T-helper 1 cell treated with Interleukin-12 subunit alpha and Interleukin-12 subunit beta and Interleukin-4 antibody, amounts not matched to agents 30 μg/mL and 1 μg/mL, for 36 hours (primary cell): ENCODE measurements at regions not wholly inside any gene's neighbourhood (a gene's known extent, or its start where the extent isn't known, plus 50 kb on each side); places are given as distances from the start of the nearest gene placed in this dataset.

ENCODE experiments used
- H3K27ac Mint-ChIP-seq: one replicate; pipeline ENCODE4 v1.8.0; 2021; ENCODE audit warnings: mild to moderate bottlenecking, mixed read lengths
- H3K27me3 Mint-ChIP-seq: one replicate; pipeline ENCODE4 v1.8.0; 2021; ENCODE audit warnings: low read depth, mixed read lengths
- H3K36me3 Mint-ChIP-seq: one replicate; pipeline ENCODE4 v1.8.0; 2021; ENCODE audit warnings: low read depth, mixed read lengths
- H3K4me1 Mint-ChIP-seq: one replicate; pipeline ENCODE4 v1.8.0; 2021; ENCODE audit warnings: low read depth, mixed read lengths
- H3K4me3 Mint-ChIP-seq: one replicate; pipeline ENCODE4 v1.8.0; 2021; ENCODE audit warnings: mild to moderate bottlenecking, moderate library complexity, mixed read lengths
- H3K9me3 Mint-ChIP-seq: one replicate; pipeline ENCODE4 v1.8.0; 2021; ENCODE audit warnings: mixed read lengths

- Mint-ChIP-seq H3K27me3 (no peaks in the 10 kb centered on the region), H3K27ac (no peak overlapping the region), H3K9me3 (peaks cover 49% of the 10 kb centered on the region), H3K4me1 (no peaks in the 10 kb centered on the region), H3K36me3 (no peaks in the 10 kb centered on the region), H3K4me3 (no peak overlapping the region)
Observed at GRCh38 chr21:19700476-19700875, 1296.9 kb upstream of the TMPRSS15 start.

- no peaks in the 10 kb centered on the region for H3K36me3 Mint-ChIP-seq
- peaks cover 52% of the 10 kb centered on the region for H3K9me3 Mint-ChIP-seq
- H3K27me3 Mint-ChIP-seq, result no peaks in the 10 kb centered on the region
- no peak overlapping the region for H3K4me3 Mint-ChIP-seq
- no peak overlapping the region for H3K27ac Mint-ChIP-seq
- no peaks in the 10 kb centered on the region for H3K4me1 Mint-ChIP-seq
Observed at GRCh38 chr21:19702726-19703125, 1295.5 kb upstream of the NCAM2 start.

GRCh38 chr21:19704832-19705231, 1293.4 kb upstream of the NCAM2 start:
- Mint-ChIP-seq H3K36me3 (no peaks in the 10 kb centered on the region), H3K9me3 (peaks cover 46% of the 10 kb centered on the region), H3K4me1 (no peaks in the 10 kb centered on the region), H3K27me3 (no peaks in the 10 kb centered on the region), H3K4me3 (no peak overlapping the region), H3K27ac (no peak overlapping the region)

GRCh38 chr21:19712441-19712840, 1285.8 kb upstream of the NCAM2 start:
- H3K4me1 Mint-ChIP-seq, result no peaks in the 10 kb centered on the region
- peaks cover 35% of the 10 kb centered on the region for H3K9me3 Mint-ChIP-seq

GRCh38 chr21:19713313-19713712, 1284.9 kb upstream of the NCAM2 start:
- Mint-ChIP-seq H3K4me3 (no peak overlapping the region), H3K36me3 (no peaks in the 10 kb centered on the region)

More at GRCh38 chr21:19712441-19712840, 1285.8 kb upstream of the NCAM2 start:
- no peaks in the 10 kb centered on the region for H3K36me3 Mint-ChIP-seq
- no peak overlapping the region for H3K4me3 Mint-ChIP-seq
- H3K27me3 Mint-ChIP-seq, result no peaks in the 10 kb centered on the region
- H3K27ac Mint-ChIP-seq, result no peak overlapping the region

GRCh38 chr21:19724081-19724480, 1274.1 kb upstream of the NCAM2 start:
- H3K27me3 Mint-ChIP-seq, result no peaks in the 10 kb centered on the region
- no peak overlapping the region for H3K27ac Mint-ChIP-seq
- H3K4me3 Mint-ChIP-seq, result no peak overlapping the region
- H3K9me3 Mint-ChIP-seq, result peaks cover 25% of the 10 kb centered on the region
- no peaks in the 10 kb centered on the region for H3K36me3 Mint-ChIP-seq
- H3K4me1 Mint-ChIP-seq, result no peaks in the 10 kb centered on the region

More at GRCh38 chr21:19713313-19713712, 1284.9 kb upstream of the NCAM2 start:
- Mint-ChIP-seq H3K27me3 (no peaks in the 10 kb centered on the region), H3K27ac (no peak overlapping the region), H3K4me1 (no peaks in the 10 kb centered on the region), H3K9me3 (peaks cover 35% of the 10 kb centered on the region)

- H3K36me3 Mint-ChIP-seq, result no peaks in the 10 kb centered on the region
- no peaks in the 10 kb centered on the region for H3K27me3 Mint-ChIP-seq
Observed at GRCh38 chr21:19731251-19731650, 1267.0 kb upstream of the NCAM2 start.

GRCh38 chr21:19759836-19760235, 1238.4 kb upstream of the NCAM2 start:
- Mint-ChIP-seq H3K27me3 (no peaks in the 10 kb centered on the region), H3K36me3 (no peaks in the 10 kb centered on the region), H3K4me1 (no peaks in the 10 kb centered on the region), H3K4me3 (no peak overlapping the region), H3K9me3 (peaks cover 28% of the 10 kb centered on the region), H3K27ac (no peak overlapping the region)

More at GRCh38 chr21:19731251-19731650, 1267.0 kb upstream of the NCAM2 start:
- no peaks in the 10 kb centered on the region for H3K4me1 Mint-ChIP-seq
- H3K4me3 Mint-ChIP-seq, result no peak overlapping the region
- no peak overlapping the region for H3K27ac Mint-ChIP-seq
- H3K9me3 Mint-ChIP-seq, result peaks cover 11% of the 10 kb centered on the region

GRCh38 chr21:19767546-19767945, 1230.7 kb upstream of the NCAM2 start:
- H3K36me3 Mint-ChIP-seq, result no peaks in the 10 kb centered on the region
- peaks cover 24% of the 10 kb centered on the region for H3K9me3 Mint-ChIP-seq
- no peaks in the 10 kb centered on the region for H3K4me1 Mint-ChIP-seq
- no peak overlapping the region for H3K4me3 Mint-ChIP-seq
- H3K27ac Mint-ChIP-seq, result no peak overlapping the region
- no peaks in the 10 kb centered on the region for H3K27me3 Mint-ChIP-seq

- Mint-ChIP-seq H3K27me3 (no peaks in the 10 kb centered on the region), H3K9me3 (peaks cover 18% of the 10 kb centered on the region), H3K4me1 (no peaks in the 10 kb centered on the region), H3K4me3 (no peak overlapping the region), H3K36me3 (no peaks in the 10 kb centered on the region), H3K27ac (no peak overlapping the region)
Observed at GRCh38 chr21:19771881-19772280, 1226.3 kb upstream of the NCAM2 start.

- no peaks in the 10 kb centered on the region for H3K36me3 Mint-ChIP-seq
- H3K4me3 Mint-ChIP-seq, result no peak overlapping the region
- H3K9me3 Mint-ChIP-seq, result peaks cover 26% of the 10 kb centered on the region
- no peaks in the 10 kb centered on the region for H3K27me3 Mint-ChIP-seq
- no peaks in the 10 kb centered on the region for H3K4me1 Mint-ChIP-seq
- H3K27ac Mint-ChIP-seq, result no peak overlapping the region
Observed at GRCh38 chr21:19776076-19776475, 1222.1 kb upstream of the NCAM2 start.

GRCh38 chr21:19781881-19782652, 1216.1 kb upstream of the NCAM2 start:
- Mint-ChIP-seq H3K4me1 (no peaks in the 10 kb centered on the region), H3K27ac (no peak overlapping the region), H3K27me3 (no peaks in the 10 kb centered on the region), H3K9me3 (peaks cover 53% of the 10 kb centered on the region), H3K36me3 (peaks cover 2% of the 10 kb centered on the region), H3K4me3 (no peak overlapping the region)

GRCh38 chr21:19785941-19786340, 1212.3 kb upstream of the NCAM2 start:
- H3K9me3 Mint-ChIP-seq, result peaks cover 39% of the 10 kb centered on the region
- peaks cover 2% of the 10 kb centered on the region for H3K36me3 Mint-ChIP-seq
- H3K27ac Mint-ChIP-seq, result no peak overlapping the region
- H3K4me1 Mint-ChIP-seq, result no peaks in the 10 kb centered on the region
- no peak overlapping the region for H3K4me3 Mint-ChIP-seq
- no peaks in the 10 kb centered on the region for H3K27me3 Mint-ChIP-seq

- no peaks in the 10 kb centered on the region for H3K36me3 Mint-ChIP-seq
- H3K27me3 Mint-ChIP-seq, result no peaks in the 10 kb centered on the region
- no peaks in the 10 kb centered on the region for H3K4me1 Mint-ChIP-seq
- H3K27ac Mint-ChIP-seq, result no peak overlapping the region
- H3K9me3 Mint-ChIP-seq, result peaks cover 16% of the 10 kb centered on the region
- no peak overlapping the region for H3K4me3 Mint-ChIP-seq
Observed at GRCh38 chr21:19792004-19792403, 1206.2 kb upstream of the NCAM2 start.

- Mint-ChIP-seq H3K27ac (no peak overlapping the region), H3K4me3 (no peak overlapping the region), H3K27me3 (no peaks in the 10 kb centered on the region), H3K36me3 (no peaks in the 10 kb centered on the region), H3K9me3 (peaks cover 11% of the 10 kb centered on the region), H3K4me1 (no peaks in the 10 kb centered on the region)
Observed at GRCh38 chr21:19807201-19807600, 1191.0 kb upstream of the NCAM2 start.
